WI38 (cell line): ENCODE measurements at regions not wholly inside any gene's neighbourhood (a gene's known extent, or its start where the extent isn't known, plus 50 kb on each side); places are given as distances from the start of the nearest gene placed in this dataset.

ENCODE experiments used
- H3K4me3 ChIP-seq: 2 replicates; pipeline ENCODE4 v1.5.1; 2011; ENCODE audit warnings: low read depth, mild to moderate bottlenecking, control low read depth, low read length
- TF ChIP-seq, protein P1 (sequence below): IDR thresholded peaks from 2 replicates; pipeline ENCODE4 v1.5.1; 2012; ENCODE audit warnings: low read depth, mild to moderate bottlenecking, control low read depth, low read length

DNA sequence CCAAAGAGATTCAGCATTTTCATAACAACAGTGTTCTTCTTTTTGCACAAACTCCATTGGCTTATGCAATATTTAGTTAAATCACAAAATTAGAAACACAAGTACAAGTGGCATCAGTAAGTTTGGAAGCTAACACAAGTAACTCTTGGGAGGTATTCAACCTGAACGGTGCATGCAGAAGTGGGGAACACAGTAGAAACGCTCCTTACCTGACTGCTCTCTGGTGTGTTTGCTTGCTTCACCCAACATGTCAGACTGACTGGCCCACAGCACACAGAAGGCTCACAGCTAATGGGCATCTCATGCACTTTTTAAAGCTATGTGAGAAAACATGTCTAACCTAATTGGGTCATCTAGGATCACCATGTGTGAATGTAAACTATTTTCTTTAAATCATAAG is 133.6 kb downstream of the MAGEB17 start:
- TF ChIP-seq, protein P1, sequence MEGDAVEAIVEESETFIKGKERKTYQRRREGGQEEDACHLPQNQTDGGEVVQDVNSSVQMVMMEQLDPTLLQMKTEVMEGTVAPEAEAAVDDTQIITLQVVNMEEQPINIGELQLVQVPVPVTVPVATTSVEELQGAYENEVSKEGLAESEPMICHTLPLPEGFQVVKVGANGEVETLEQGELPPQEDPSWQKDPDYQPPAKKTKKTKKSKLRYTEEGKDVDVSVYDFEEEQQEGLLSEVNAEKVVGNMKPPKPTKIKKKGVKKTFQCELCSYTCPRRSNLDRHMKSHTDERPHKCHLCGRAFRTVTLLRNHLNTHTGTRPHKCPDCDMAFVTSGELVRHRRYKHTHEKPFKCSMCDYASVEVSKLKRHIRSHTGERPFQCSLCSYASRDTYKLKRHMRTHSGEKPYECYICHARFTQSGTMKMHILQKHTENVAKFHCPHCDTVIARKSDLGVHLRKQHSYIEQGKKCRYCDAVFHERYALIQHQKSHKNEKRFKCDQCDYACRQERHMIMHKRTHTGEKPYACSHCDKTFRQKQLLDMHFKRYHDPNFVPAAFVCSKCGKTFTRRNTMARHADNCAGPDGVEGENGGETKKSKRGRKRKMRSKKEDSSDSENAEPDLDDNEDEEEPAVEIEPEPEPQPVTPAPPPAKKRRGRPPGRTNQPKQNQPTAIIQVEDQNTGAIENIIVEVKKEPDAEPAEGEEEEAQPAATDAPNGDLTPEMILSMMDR = no peak
- no peak overlapping the region for H3K4me3 ChIP-seq

DNA sequence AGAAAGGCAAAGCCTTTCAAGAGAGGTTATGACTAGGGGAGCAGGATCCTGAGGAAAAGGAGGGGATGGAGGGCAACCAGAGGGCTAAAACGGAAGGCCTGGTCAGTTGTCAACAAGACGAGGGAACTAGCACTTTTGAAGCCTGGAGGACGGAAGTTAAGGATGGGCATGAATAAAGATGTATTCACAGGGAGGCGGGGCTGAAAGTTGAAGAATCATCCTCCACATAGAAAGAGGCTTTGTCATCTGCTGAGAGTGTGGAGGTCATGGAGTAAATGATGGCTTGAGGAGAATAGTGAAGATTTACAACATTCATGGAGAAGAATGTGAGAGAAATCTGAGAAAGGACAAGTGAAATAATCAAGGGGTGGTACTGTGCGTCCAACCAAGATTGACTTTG is 137.5 kb downstream of the MAGEB17 start:
- no peak overlapping the region for H3K4me3 ChIP-seq
- TF ChIP-seq, protein P1 = no peak

DNA sequence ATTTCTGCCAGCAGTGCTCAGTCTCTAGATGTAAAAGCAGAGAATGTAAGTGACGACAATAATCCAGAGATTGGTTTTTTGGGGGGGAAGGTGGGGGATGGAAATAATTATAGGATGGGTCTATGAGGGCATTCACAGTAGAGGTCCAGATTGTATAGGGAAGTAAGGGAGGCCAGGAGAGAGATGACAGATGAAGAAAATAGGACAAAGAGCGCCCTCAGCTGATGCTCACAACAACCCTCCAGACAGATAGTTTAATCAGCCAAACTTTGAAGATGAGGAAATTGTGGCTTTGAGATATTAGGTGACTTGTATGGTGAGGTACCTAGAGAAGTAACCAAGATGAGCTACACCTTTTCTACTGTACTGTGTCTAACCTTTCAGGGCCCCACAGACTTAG is 137.9 kb downstream of the MAGEB17 start:
- TF ChIP-seq, protein P1 = no peak
- H3K4me3 ChIP-seq = no peak overlapping the region

DNA sequence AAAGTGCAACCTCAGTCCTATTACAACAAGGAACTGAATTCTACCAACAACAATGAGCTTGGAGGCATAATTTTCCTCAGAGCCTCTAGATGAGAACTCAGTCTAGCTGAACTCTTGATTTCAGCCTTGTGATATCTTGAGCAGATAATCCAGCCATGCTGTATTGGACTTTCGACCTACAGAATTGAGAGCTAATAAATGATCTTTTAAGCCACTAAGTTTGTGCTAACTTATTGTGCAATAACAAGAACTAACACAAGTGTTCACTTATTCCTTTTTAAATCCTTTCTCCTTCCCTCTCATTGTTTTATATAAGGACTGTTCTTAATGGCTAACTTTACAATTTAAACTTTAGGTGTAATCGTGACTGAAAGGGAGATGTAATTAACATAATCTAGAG is 140.7 kb downstream of the MAGEB17 start:
- TF ChIP-seq, protein P1 = no peak
- no peak overlapping the region for H3K4me3 ChIP-seq

GRCh38 chrX:16308773-16309172 is 141.5 kb downstream of the MAGEB17 start:
- no peak overlapping the region for H3K4me3 ChIP-seq
- TF ChIP-seq, protein P1 = no peak

- H3K4me3 ChIP-seq = no peak overlapping the region
- TF ChIP-seq, protein P1 = no peak
Measured at GRCh38 chrX:16310326-16310725, 143.0 kb downstream of the MAGEB17 start.

DNA sequence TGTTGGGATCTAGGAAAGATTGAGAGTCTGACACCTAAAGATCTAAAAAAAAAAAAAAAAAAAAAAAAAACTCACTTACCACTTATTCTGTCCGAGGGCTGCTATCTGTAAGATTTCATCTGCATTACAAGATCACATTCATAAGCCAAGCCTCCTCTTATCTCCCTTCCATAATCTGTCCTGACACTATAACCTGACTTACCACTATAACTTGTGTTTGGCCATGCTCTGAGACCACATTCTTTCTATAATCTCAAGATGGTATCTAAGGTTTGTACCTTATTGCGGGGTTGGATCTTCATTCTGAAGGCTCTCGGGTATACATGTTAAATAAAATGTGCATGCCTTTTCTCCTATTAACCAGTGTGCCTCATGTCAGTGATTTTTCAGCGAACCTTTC is 144.4 kb downstream of the MAGEB17 start:
- TF ChIP-seq, protein P1 = no peak
- no peak overlapping the region for H3K4me3 ChIP-seq
